Caco-2 (cell line): ENCODE measurements at regions not wholly inside any gene's neighbourhood (a gene's known extent, or its start where the extent isn't known, plus 50 kb on each side); places are given as distances from the start of the nearest gene placed in this dataset.

Experiments
- BruUV-seq: library from RNA; stranded (reverse); fragments of 400-500 nt; replicated peaks from 2 replicates; lab custom pipeline; 2021; lab: Mats Ljungman, UMichigan
- CTCF ChIA-PET: fragments of 300-600 bp; sonication (Branson Sonifier 250); formaldehyde crosslinking; loops from one replicate; lab custom pipeline; 2022; ENCODE audit warnings: antibody characterized with exemption; lab: Charles Lee
- POLR2A ChIA-PET: fragments of 300-600 bp; sonication (Branson Sonifier 250); formaldehyde crosslinking; loops from one replicate; lab custom pipeline; 2022; ENCODE audit warnings: antibody characterized with exemption; lab: Charles Lee
- DNase-seq, 2 experiments: peaks; one replicate each; pipeline versions ENCODE4 v3.0.0 to v3.0.0-alpha.2; 2020 to 2022
- H3K27me3 ChIP-seq: replicated peaks from 2 replicates; pipeline ENCODE4 v1.6.0; 2011; ENCODE audit warnings: low read length; ENCODE audit not compliant: control insufficient read depth, insufficient read depth
- H3K36me3 ChIP-seq: 2 replicates; pipeline ENCODE4 v1.5.1; 2011; ENCODE audit warnings: low read length; ENCODE audit not compliant: control insufficient read depth, insufficient read depth
- H3K4me1 ChIP-seq: fragments of 250-450 bp; sonication (Bioruptor Pico); 2 replicates; pipeline ENCODE4 v1.5.1; 2020; ENCODE audit warnings: mild to moderate bottlenecking
- H3K4me3 ChIP-seq: 2 replicates; pipeline ENCODE4 v1.5.1; 2011; ENCODE audit warnings: low read depth, mild to moderate bottlenecking, control low read depth, low read length
- H3K9me3 ChIP-seq: fragments of 250-450 bp; sonication (Bioruptor Pico); 2 replicates; pipeline ENCODE4 v1.5.1; 2020; ENCODE audit warnings: mild to moderate bottlenecking, moderate library complexity
- H3K27ac Mint-ChIP-seq: one replicate; pipeline ENCODE4 v1.8.0; 2022; ENCODE audit warnings: mixed read lengths; ENCODE audit not compliant: unreplicated experiment
- H3K27me3 Mint-ChIP-seq: one replicate; pipeline ENCODE4 v1.8.0; 2022; ENCODE audit warnings: mixed read lengths; ENCODE audit not compliant: insufficient read depth, unreplicated experiment
- H3K36me3 Mint-ChIP-seq: one replicate; pipeline ENCODE4 v1.8.0; 2022; ENCODE audit warnings: mild to moderate bottlenecking, mixed read lengths; ENCODE audit not compliant: insufficient read depth, unreplicated experiment
- H3K4me1 Mint-ChIP-seq: one replicate; pipeline ENCODE4 v1.8.0; 2022; ENCODE audit warnings: low read depth, mixed read lengths; ENCODE audit not compliant: unreplicated experiment
- H3K4me3 Mint-ChIP-seq: one replicate; pipeline ENCODE4 v1.8.0; 2022; ENCODE audit warnings: mild to moderate bottlenecking, moderate library complexity, mixed read lengths; ENCODE audit not compliant: unreplicated experiment
- H3K9me3 Mint-ChIP-seq: one replicate; pipeline ENCODE4 v1.8.0; 2022; ENCODE audit warnings: mixed read lengths; ENCODE audit not compliant: unreplicated experiment
- CTCF ChIP-seq, 2 experiments: fragments of 200-600 bp in 1 of 2; IDR thresholded peaks; 1 replicate in 1 of 2; 2 replicates in 1 of 2; pipeline versions ENCODE4 v1.5.1 to v1.8.0; 2011 to 2022; ENCODE audit warnings: antibody characterized with exemption in 1 of 2, control low read depth in 1 of 2, inconsistent platforms in 1 of 2, low read depth in 1 of 2, low read length in 1 of 2, mild to moderate bottlenecking in 1 of 2, moderate library complexity in 1 of 2; ENCODE audit not compliant: insufficient read depth in 1 of 2, severe bottlenecking in 1 of 2, unreplicated experiment in 1 of 2
- intact Hi-C: fragments of 100-400 bp; cut with micrococcal nuclease; formaldehyde crosslinking; loops from one replicate; pipeline ENCODE4 v1.10.0; 2022; ENCODE audit not compliant: unreplicated experiment

- H3K36me3 Mint-ChIP-seq: no peaks in the 10 kb centered on the region
- no peak for TF ChIP-seq CTCF (IDR thresholded peaks at IDR 0.05; ENCODE audit: insufficient read depth in 1 of 2, low read depth in 1 of 2, low read length in 1 of 2, severe bottlenecking in 1 of 2, unreplicated experiment in 1 of 2)
- H3K9me3 Mint-ChIP-seq: no peaks in the 10 kb centered on the region
- no peaks in the 10 kb centered on the region for H3K4me1 Mint-ChIP-seq
- intact Hi-C loops: no loop called here
- H3K27ac Mint-ChIP-seq: no peak overlapping the region
- 0 out of 2 replicates have a peak, but pooled peaks cover 2% of the 10 kb centered on the region for H3K27me3 ChIP-seq
- H3K4me3 ChIP-seq: no peak overlapping the region
- no peak overlapping the region for H3K4me3 Mint-ChIP-seq
- no peak for DNase-seq
- ChIA-PET POLR2A (no interaction called here), CTCF (no interaction called here)
- no TSS peak for BruUV-seq
- peaks cover 18% of the 10 kb centered on the region for H3K27me3 Mint-ChIP-seq
- H3K4me1 ChIP-seq: no peaks in the 10 kb centered on the region
- no peaks in the 10 kb centered on the region for H3K36me3 ChIP-seq
- H3K9me3 ChIP-seq: no peaks in the 10 kb centered on the region
Measured at GRCh38 chr16:86881118-86881510, 302.8 kb downstream of the FOXL1 start.

- no peak for TF ChIP-seq CTCF (IDR thresholded peaks at IDR 0.05; ENCODE audit: insufficient read depth in 1 of 2, low read depth in 1 of 2, low read length in 1 of 2, severe bottlenecking in 1 of 2, unreplicated experiment in 1 of 2)
- peaks cover 18% of the 10 kb centered on the region for H3K27me3 Mint-ChIP-seq
- H3K9me3 Mint-ChIP-seq: no peaks in the 10 kb centered on the region
- Histone ChIP-seq H3K27me3 (0 out of 2 replicates have a peak, but pooled peaks cover 2% of the 10 kb centered on the region), H3K4me1 (no peaks in the 10 kb centered on the region), H3K9me3 (no peaks in the 10 kb centered on the region), H3K36me3 (no peaks in the 10 kb centered on the region), H3K4me3 (no peak overlapping the region)
- no TSS peak for BruUV-seq
- POLR2A ChIA-PET: no interaction called here
- no peak overlapping the region for H3K4me3 Mint-ChIP-seq
- peak in 1 of 2 experiments; percentile 10 for DNase-seq
- intact Hi-C loops: no loop called here
- CTCF ChIA-PET: no interaction called here
- no peaks in the 10 kb centered on the region for H3K36me3 Mint-ChIP-seq
- H3K27ac Mint-ChIP-seq: no peak overlapping the region
- no peaks in the 10 kb centered on the region for H3K4me1 Mint-ChIP-seq
Measured at GRCh38 chr16:86881861-86882273, 303.5 kb downstream of the FOXL1 start.

GRCh38 chr16:86882586-86883280 lies 304.4 kb downstream of the FOXL1 start:
- Mint-ChIP-seq H3K9me3 (no peaks in the 10 kb centered on the region), H3K27me3 (peaks cover 13% of the 10 kb centered on the region), H3K4me1 (no peaks in the 10 kb centered on the region), H3K4me3 (no peak overlapping the region), H3K36me3 (no peaks in the 10 kb centered on the region), H3K27ac (no peak overlapping the region)
- Histone ChIP-seq H3K9me3 (no peaks in the 10 kb centered on the region), H3K27me3 (0 out of 2 replicates have a peak, but pooled peaks cover 2% of the 10 kb centered on the region), H3K36me3 (no peaks in the 10 kb centered on the region), H3K4me3 (no peak overlapping the region), H3K4me1 (no peaks in the 10 kb centered on the region)
- ChIA-PET POLR2A (no interaction called here), CTCF (interaction anchor here (0.9 kb wide), 1 partner anchor 9 kb away, joined by 3 read pairs; no protein-coding TSS in a partner anchor)
- intact Hi-C loops: no loop called here
- no peak for DNase-seq
- no peak for TF ChIP-seq CTCF (IDR thresholded peaks at IDR 0.05; ENCODE audit: insufficient read depth in 1 of 2, low read depth in 1 of 2, low read length in 1 of 2, severe bottlenecking in 1 of 2, unreplicated experiment in 1 of 2)
- BruUV-seq: no TSS peak
